ENCODE measurements at regions not wholly inside any gene's neighbourhood (a gene's known extent, or its start where the extent isn't known, plus 50 kb on each side); places are given as distances from the start of the nearest gene placed in this dataset.
"Not testable (repeated sequence)": the region's sequence is repeated elsewhere in the genome, so short reads cannot be mapped to it uniquely, and the experiment has no call there.

DNA sequence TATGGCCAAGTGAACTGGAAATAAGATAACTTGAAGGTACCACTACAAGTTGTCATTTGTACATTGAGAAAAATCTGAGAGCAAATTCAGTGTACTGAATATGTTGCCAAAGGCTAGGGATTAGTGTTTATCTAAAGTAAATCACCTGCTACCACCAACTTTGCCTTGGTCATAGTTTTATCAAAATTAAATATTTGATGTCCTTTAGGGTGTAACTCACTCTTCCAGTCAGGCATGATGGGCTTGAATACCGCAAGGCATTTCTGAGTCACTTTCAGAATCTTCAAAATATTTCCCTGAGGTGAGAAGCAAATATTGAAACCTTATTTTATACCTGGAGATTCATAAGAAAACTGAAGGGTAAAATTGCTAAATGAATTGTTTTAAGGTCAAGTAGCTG lies 1338.6 kb upstream of the ACO1 start:
- no peak for ATAC-seq (ENCODE audit: low FRiP score)

DNA sequence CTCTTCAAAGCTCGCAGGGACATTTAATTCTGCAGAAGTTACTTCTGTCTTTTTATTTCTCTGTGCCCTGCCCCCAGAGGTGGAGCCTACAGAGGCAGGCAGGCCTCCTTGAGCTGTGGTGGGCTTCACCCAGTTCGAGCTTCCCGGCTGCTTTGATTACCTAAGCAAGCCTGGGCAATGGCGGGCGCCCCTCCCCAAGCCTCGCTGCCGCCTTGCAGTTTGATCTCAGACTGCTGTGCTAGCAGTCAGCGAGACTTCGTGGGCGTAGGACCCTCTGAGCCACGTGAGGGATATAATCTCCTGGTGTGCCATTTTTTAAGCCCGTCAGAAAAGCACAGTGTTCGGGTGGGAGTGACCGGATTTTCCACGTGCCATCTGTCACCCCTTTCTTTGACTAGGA lies 1322.9 kb upstream of the ACO1 start:
- ATAC-seq (ENCODE audit: low FRiP score); DNase-seq (ENCODE audit: low spot score): not testable (repeated sequence)

More for the DNA sequence above, 1338.6 kb upstream of the ACO1 start:
- TF ChIP-seq, protein P1, sequence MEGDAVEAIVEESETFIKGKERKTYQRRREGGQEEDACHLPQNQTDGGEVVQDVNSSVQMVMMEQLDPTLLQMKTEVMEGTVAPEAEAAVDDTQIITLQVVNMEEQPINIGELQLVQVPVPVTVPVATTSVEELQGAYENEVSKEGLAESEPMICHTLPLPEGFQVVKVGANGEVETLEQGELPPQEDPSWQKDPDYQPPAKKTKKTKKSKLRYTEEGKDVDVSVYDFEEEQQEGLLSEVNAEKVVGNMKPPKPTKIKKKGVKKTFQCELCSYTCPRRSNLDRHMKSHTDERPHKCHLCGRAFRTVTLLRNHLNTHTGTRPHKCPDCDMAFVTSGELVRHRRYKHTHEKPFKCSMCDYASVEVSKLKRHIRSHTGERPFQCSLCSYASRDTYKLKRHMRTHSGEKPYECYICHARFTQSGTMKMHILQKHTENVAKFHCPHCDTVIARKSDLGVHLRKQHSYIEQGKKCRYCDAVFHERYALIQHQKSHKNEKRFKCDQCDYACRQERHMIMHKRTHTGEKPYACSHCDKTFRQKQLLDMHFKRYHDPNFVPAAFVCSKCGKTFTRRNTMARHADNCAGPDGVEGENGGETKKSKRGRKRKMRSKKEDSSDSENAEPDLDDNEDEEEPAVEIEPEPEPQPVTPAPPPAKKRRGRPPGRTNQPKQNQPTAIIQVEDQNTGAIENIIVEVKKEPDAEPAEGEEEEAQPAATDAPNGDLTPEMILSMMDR (IDR thresholded peaks at IDR 0.05), result no peak
- DNase-seq (ENCODE audit: low spot score), result no peak

DNA sequence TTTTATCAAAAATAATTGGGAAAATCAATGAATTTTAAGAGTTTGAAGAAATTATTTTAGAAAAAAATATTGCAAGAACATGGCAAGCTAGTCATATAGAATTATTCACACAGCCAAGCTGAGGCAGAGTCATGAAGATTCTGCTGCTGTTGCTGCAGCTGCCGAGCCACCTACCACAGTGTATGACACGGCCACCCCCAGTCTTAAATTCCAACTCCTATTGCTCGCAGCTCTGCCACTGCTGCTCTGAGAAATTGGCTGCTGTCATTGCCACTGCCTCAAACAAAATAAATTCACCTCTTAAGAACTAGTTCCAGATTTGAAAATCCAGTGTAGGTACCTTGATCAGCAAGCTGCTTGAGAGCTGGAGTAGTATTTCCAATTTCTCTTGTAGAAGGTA lies 1318.8 kb upstream of the ACO1 start:
- TF ChIP-seq, protein P1 (IDR thresholded peaks at IDR 0.05), result no peak
- no peak for ATAC-seq (ENCODE audit: low FRiP score)
- no peak for DNase-seq (ENCODE audit: low spot score)

DNA sequence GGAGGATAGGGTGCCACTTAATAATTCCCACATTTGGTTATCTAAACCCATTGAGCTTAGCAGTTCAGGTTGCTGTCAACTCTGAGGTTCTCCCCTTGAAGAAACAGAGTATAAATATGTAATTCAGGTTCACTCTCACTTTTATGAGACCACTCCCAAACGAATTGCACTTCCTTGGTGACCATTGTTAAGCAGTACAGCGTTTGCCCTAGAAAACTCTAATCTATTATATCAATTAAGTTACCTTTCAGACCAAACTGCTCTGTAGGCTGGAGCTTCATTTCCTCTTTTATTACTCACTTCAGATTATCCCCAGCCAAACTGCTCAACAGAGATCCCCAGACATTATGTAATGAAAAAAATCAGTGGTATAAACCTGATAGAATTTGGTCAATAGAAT lies 1317.0 kb upstream of the ACO1 start:
- TF ChIP-seq, protein P1 (IDR thresholded peaks at IDR 0.05), result no peak
- no peak for DNase-seq (ENCODE audit: low spot score)
- ATAC-seq (ENCODE audit: low FRiP score), result no peak

DNA sequence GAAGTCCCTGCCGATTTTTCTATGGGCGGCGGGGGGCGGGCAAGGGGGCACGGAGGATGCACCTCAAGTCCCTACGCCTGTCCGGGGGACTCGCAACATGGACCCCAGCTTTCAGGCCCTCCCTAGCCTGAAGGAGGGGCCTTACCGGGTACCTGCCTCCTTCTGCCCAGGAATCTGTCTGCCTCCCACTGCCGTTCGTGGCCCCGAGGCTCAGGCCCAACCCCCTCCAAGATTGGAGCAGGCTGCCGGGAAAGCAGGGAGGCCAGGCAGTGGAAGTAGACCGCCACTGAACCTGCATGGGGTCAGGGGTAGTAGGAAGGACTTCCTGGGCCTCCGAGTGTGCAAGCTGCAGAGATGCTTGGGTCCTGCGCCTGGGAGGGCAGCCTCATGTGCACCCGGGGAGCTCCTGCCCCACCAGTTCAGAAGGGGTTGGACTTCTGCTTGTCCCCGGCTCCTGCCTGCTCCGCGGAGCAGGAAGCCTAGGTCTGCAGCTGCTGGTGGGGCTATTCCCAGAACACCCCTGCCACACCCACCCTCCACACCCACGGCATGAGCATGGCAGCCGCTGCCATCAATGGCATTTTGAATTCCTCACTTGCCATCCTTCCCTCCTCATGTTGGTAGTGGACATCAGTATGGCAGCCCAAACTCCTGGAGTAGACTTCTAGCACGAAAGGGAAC lies 1312.7 kb upstream of the ACO1 start:
- no peak for ATAC-seq (ENCODE audit: low FRiP score)
- DNase-seq (ENCODE audit: low spot score), result no peak

DNA sequence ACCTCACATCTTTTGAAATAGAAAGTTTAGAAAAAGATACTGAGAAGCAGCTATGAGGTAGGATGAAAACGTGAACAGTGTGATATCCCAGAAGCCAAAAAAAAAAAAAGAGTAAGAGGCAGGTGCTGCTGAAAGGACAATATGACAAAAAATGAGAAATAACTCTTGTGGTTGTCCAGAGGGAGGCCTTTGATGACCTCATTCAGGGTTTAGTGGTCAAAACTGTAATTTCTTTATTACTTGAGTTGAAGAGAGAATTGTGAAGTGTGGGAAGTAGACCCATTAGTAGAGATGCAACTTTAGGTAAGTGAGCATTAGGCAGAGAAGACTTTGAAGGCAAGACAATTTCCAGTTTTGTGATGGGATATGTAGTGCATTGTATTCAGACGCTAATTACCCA lies 1306.3 kb upstream of the ACO1 start:
- TF ChIP-seq, protein P1 (IDR thresholded peaks at IDR 0.05), result no peak
- DNase-seq (ENCODE audit: low spot score) (no peak), ATAC-seq (ENCODE audit: low FRiP score) (no peak)

More for the DNA sequence above, 1312.7 kb upstream of the ACO1 start:
- TF ChIP-seq, protein P1 (IDR thresholded peaks at IDR 0.05), result no peak

DNA sequence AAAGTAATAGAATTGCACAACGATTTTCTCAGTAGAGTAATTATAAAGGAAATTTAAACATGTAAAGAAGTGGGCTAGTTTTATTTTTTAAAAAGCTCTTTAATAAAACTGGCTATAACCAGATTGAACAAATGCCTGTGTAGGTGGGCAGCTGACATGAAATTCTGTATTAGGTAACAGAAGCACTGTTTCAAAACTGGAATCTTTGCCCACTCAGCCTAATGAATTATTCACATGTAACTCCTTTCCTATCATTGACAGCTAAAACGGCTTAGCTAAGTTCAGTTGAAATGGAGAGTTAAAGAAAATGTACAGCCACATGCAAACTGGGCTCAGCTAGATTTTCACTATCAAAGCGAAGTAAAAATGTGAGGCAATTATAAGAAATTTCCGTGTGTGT lies 1300.1 kb upstream of the ACO1 start:
- ATAC-seq (ENCODE audit: low FRiP score) (no peak), DNase-seq (ENCODE audit: low spot score) (no peak)
- TF ChIP-seq, protein P1 (IDR thresholded peaks at IDR 0.05), result no peak
